GM12872 (cell line): ENCODE measurements at regions not wholly inside any gene's neighbourhood (a gene's known extent, or its start where the extent isn't known, plus 50 kb on each side); places are given as distances from the start of the nearest gene placed in this dataset.

ENCODE experiments used
- CTCF ChIP-seq: IDR thresholded peaks from 3 replicates; pipeline ENCODE4 v1.5.1; 2011; ENCODE audit warnings: low read depth, mild to moderate bottlenecking, low read length, moderate library complexity; ENCODE audit not compliant: insufficient read depth

- no peak for TF ChIP-seq CTCF
Observed at GRCh38 chr6:8562125-8562524, 126.8 kb upstream of the SLC35B3 start.

GRCh38 chr6:8558953-8559352 is 123.6 kb upstream of the SLC35B3 start:
- TF ChIP-seq CTCF, result no peak

- TF ChIP-seq CTCF, result no peak
Observed at GRCh38 chr6:8557014-8557748, 121.8 kb upstream of the SLC35B3 start.

- TF ChIP-seq CTCF, result no peak
Observed at GRCh38 chr6:8556370-8557013, 121.1 kb upstream of the SLC35B3 start.

GRCh38 chr6:8551993-8552392 is 116.6 kb upstream of the SLC35B3 start:
- TF ChIP-seq CTCF, result no peak

- no peak for TF ChIP-seq CTCF
Observed at GRCh38 chr6:8551386-8551785, 116.0 kb upstream of the SLC35B3 start.

- no peak for TF ChIP-seq CTCF
Observed at GRCh38 chr6:8549074-8549790, 113.9 kb upstream of the SLC35B3 start.
